ENCODE measurements at regions not wholly inside any gene's neighbourhood (a gene's known extent, or its start where the extent isn't known, plus 50 kb on each side); places are given as distances from the start of the nearest gene placed in this dataset.
"Not testable (repeated sequence)": the region's sequence is repeated elsewhere in the genome, so short reads cannot be mapped to it uniquely, and the experiment has no call there.

- no peak for DNase-seq (ENCODE audit: low spot score)
Observed at GRCh38 chr1:208717525-208717924, 473.3 kb upstream of the PLXNA2 start.

GRCh38 chr1:208722592-208722991 lies 478.4 kb upstream of the PLXNA2 start:
- DNase-seq (ENCODE audit: low spot score): no peak

GRCh38 chr1:208724079-208724478 lies 479.9 kb upstream of the PLXNA2 start:
- no peak for DNase-seq (ENCODE audit: low spot score)

GRCh38 chr1:208728815-208729214 lies 484.6 kb upstream of the PLXNA2 start:
- no peak for DNase-seq (ENCODE audit: low spot score)

- DNase-seq (ENCODE audit: low spot score): no peak
Observed at GRCh38 chr1:208731981-208732821, 488.0 kb upstream of the PLXNA2 start.

- no peak for DNase-seq (ENCODE audit: low spot score)
Observed at GRCh38 chr1:208737161-208737560, 493.0 kb upstream of the PLXNA2 start.

GRCh38 chr1:208737922-208738321 lies 493.7 kb upstream of the PLXNA2 start:
- DNase-seq (ENCODE audit: low spot score): no peak

- not testable (repeated sequence) for DNase-seq (ENCODE audit: low spot score)
Observed at GRCh38 chr1:208739636-208740035, 495.5 kb upstream of the PLXNA2 start.

- no peak for DNase-seq (ENCODE audit: low spot score)
Observed at GRCh38 chr1:208741296-208741695, 497.1 kb upstream of the PLXNA2 start.

- no peak for DNase-seq (ENCODE audit: low spot score)
Observed at GRCh38 chr1:208743361-208743760, 499.2 kb upstream of the PLXNA2 start.

- DNase-seq (ENCODE audit: low spot score): no peak
Observed at GRCh38 chr1:208747979-208748378, 503.8 kb upstream of the PLXNA2 start.

- no peak for DNase-seq (ENCODE audit: low spot score)
Observed at GRCh38 chr1:208748387-208749165, 504.4 kb upstream of the PLXNA2 start.

- no peak for DNase-seq (ENCODE audit: low spot score)
Observed at GRCh38 chr1:208756339-208756981, 512.3 kb upstream of the PLXNA2 start.

- no peak for DNase-seq (ENCODE audit: low spot score)
Observed at GRCh38 chr1:208757846-208758245, 513.7 kb upstream of the PLXNA2 start.

GRCh38 chr1:208759255-208759654 lies 515.1 kb upstream of the PLXNA2 start:
- no peak for DNase-seq (ENCODE audit: low spot score)

GRCh38 chr1:208763971-208764370 lies 519.8 kb upstream of the PLXNA2 start:
- DNase-seq (ENCODE audit: low spot score): no peak

- no peak for DNase-seq (ENCODE audit: low spot score)
Observed at GRCh38 chr1:208766832-208767231, 522.6 kb upstream of the PLXNA2 start.

- no peak for DNase-seq (ENCODE audit: low spot score)
Observed at GRCh38 chr1:208767816-208768215, 523.6 kb upstream of the PLXNA2 start.

- DNase-seq (ENCODE audit: low spot score): no peak
Observed at GRCh38 chr1:208772891-208773290, 528.7 kb upstream of the PLXNA2 start.

GRCh38 chr1:208775841-208776240 lies 531.7 kb upstream of the PLXNA2 start:
- no peak for DNase-seq (ENCODE audit: low spot score)

GRCh38 chr1:208778417-208778816 lies 534.2 kb upstream of the PLXNA2 start:
- no peak for DNase-seq (ENCODE audit: low spot score)

- no peak for DNase-seq (ENCODE audit: low spot score)
Observed at GRCh38 chr1:208781391-208782045, 537.3 kb upstream of the PLXNA2 start.
